ENCODE measurements at regions not wholly inside any gene's neighbourhood (a gene's known extent, or its start where the extent isn't known, plus 50 kb on each side); places are given as distances from the start of the nearest gene placed in this dataset.

GRCh38 chr3:117746066-117746465 lies 1036.5 kb downstream of the TUSC7 start:
- Histone ChIP-seq H3K27ac (ENCODE audit: low read depth, low read length) (no peak overlapping the region), H3K4me2 (ENCODE audit: low read length) (no peak overlapping the region)
- no CpG with 5 or more reads among the region's 3 CpGs for WGBS (ENCODE audit: extremely low coverage, insufficient coverage, insufficient read length)

GRCh38 chr3:117748131-117748530 lies 1038.6 kb downstream of the TUSC7 start:
- Histone ChIP-seq H3K4me3 (ENCODE audit: low read depth, low read length) (no peak overlapping the region), H3K27ac (ENCODE audit: low read depth, low read length) (no peak overlapping the region), H3K27me3 (ENCODE audit: insufficient read depth, low read length) (no peaks in the 10 kb centered on the region), H3K9me3 (ENCODE audit: insufficient read depth, low read depth, low read length) (peaks cover 3% of the 10 kb centered on the region), H3K14ac (ENCODE audit: low read length) (no peak overlapping the region), H4K12ac (ENCODE audit: low read depth, low read length) (no peak overlapping the region), H3K4me2 (ENCODE audit: low read length) (no peak overlapping the region), H2BK5ac (ENCODE audit: low read depth, low read length, poor library complexity) (no peak overlapping the region), H2BK120ac (ENCODE audit: insufficient read depth, low read length, poor library complexity) (no peak overlapping the region), H4K8ac (ENCODE audit: low read depth, low read length) (no peak overlapping the region), H3K23ac (ENCODE audit: low read length) (no peak overlapping the region), H3K79me2 (ENCODE audit: control insufficient read depth, insufficient read depth, low read length, poor library complexity) (no peaks in the 10 kb centered on the region), H3K4ac (ENCODE audit: low read depth, low read length) (no peak overlapping the region), H2BK12ac (ENCODE audit: low read length) (no peak overlapping the region), H3K36me3 (ENCODE audit: control insufficient read depth in 1 of 2, insufficient read depth in 2 of 2, low read length in 2 of 2) (no peaks in the 10 kb centered on the region), H3K18ac (ENCODE audit: low read length) (no peak overlapping the region), H3K79me1 (ENCODE audit: low read length) (no peaks in the 10 kb centered on the region), H3K4me1 (ENCODE audit: control insufficient read depth in 1 of 2, insufficient read depth in 2 of 2, low read length in 2 of 2) (no peaks in the 10 kb centered on the region), H4K91ac (ENCODE audit: low read depth, low read length) (no peak overlapping the region), H3K9ac (ENCODE audit: low read length) (no peak overlapping the region), H2AK5ac (ENCODE audit: low read length) (no peak overlapping the region), H2AFZ (ENCODE audit: insufficient read depth, low read length, poor library complexity) (no peak overlapping the region)
- DNase-seq: no peak
- no CpG with 5 or more reads among the region's 1 CpG for WGBS (ENCODE audit: extremely low coverage, insufficient coverage, insufficient read length)

More at GRCh38 chr3:117746066-117746465, 1036.5 kb downstream of the TUSC7 start:
- H3K23ac ChIP-seq (ENCODE audit: low read length): no peak overlapping the region
- no peak overlapping the region for H2AFZ ChIP-seq (ENCODE audit: insufficient read depth, low read length, poor library complexity)
- no peak overlapping the region for H4K8ac ChIP-seq (ENCODE audit: low read depth, low read length)
- no peaks in the 10 kb centered on the region for H3K36me3 ChIP-seq (ENCODE audit: control insufficient read depth in 1 of 2, insufficient read depth in 2 of 2, low read length in 2 of 2)
- H4K91ac ChIP-seq (ENCODE audit: low read depth, low read length): no peak overlapping the region
- no peaks in the 10 kb centered on the region for H3K27me3 ChIP-seq (ENCODE audit: insufficient read depth, low read length)
- no peak overlapping the region for H3K9ac ChIP-seq (ENCODE audit: low read length)
- H3K18ac ChIP-seq (ENCODE audit: low read length): no peak overlapping the region
- no peak overlapping the region for H2BK5ac ChIP-seq (ENCODE audit: low read depth, low read length, poor library complexity)
- H3K79me2 ChIP-seq (ENCODE audit: control insufficient read depth, insufficient read depth, low read length, poor library complexity): no peaks in the 10 kb centered on the region
- no peak overlapping the region for H3K4me3 ChIP-seq (ENCODE audit: low read depth, low read length)
- no peak for DNase-seq
- no peak overlapping the region for H2AK5ac ChIP-seq (ENCODE audit: low read length)
- no peaks in the 10 kb centered on the region for H3K4me1 ChIP-seq (ENCODE audit: control insufficient read depth in 1 of 2, insufficient read depth in 2 of 2, low read length in 2 of 2)
- no peak overlapping the region for H2BK120ac ChIP-seq (ENCODE audit: insufficient read depth, low read length, poor library complexity)
- no peak overlapping the region for H4K12ac ChIP-seq (ENCODE audit: low read depth, low read length)
- H3K4ac ChIP-seq (ENCODE audit: low read depth, low read length): no peak overlapping the region
- H2BK12ac ChIP-seq (ENCODE audit: low read length): no peak overlapping the region
- no peak overlapping the region for H3K14ac ChIP-seq (ENCODE audit: low read length)
- no peaks in the 10 kb centered on the region for H3K79me1 ChIP-seq (ENCODE audit: low read length)
- peaks cover 3% of the 10 kb centered on the region for H3K9me3 ChIP-seq (ENCODE audit: insufficient read depth, low read depth, low read length)

GRCh38 chr3:117750674-117751269 lies 1041.2 kb downstream of the TUSC7 start:
- H2AFZ ChIP-seq (ENCODE audit: insufficient read depth, low read length, poor library complexity): no peak overlapping the region
- no peak overlapping the region for H4K12ac ChIP-seq (ENCODE audit: low read depth, low read length)
- peaks cover 3% of the 10 kb centered on the region for H3K9me3 ChIP-seq (ENCODE audit: insufficient read depth, low read depth, low read length)
- H3K9ac ChIP-seq (ENCODE audit: low read length): no peak overlapping the region
- H2BK120ac ChIP-seq (ENCODE audit: insufficient read depth, low read length, poor library complexity): no peak overlapping the region
- no peak overlapping the region for H4K91ac ChIP-seq (ENCODE audit: low read depth, low read length)
- no peaks in the 10 kb centered on the region for H3K27me3 ChIP-seq (ENCODE audit: insufficient read depth, low read length)
- H4K8ac ChIP-seq (ENCODE audit: low read depth, low read length): no peak overlapping the region
- H3K4me3 ChIP-seq (ENCODE audit: low read depth, low read length): no peak overlapping the region
- no CpG with 5 or more reads among the region's 4 CpGs for WGBS (ENCODE audit: extremely low coverage, insufficient coverage, insufficient read length)
- no peak overlapping the region for H2BK12ac ChIP-seq (ENCODE audit: low read length)
- no peak overlapping the region for H2AK5ac ChIP-seq (ENCODE audit: low read length)
- no peak overlapping the region for H3K4me2 ChIP-seq (ENCODE audit: low read length)
- no peak overlapping the region for H3K23ac ChIP-seq (ENCODE audit: low read length)
- H3K4ac ChIP-seq (ENCODE audit: low read depth, low read length): no peak overlapping the region
- H3K79me1 ChIP-seq (ENCODE audit: low read length): no peaks in the 10 kb centered on the region
- H3K27ac ChIP-seq (ENCODE audit: low read depth, low read length): no peak overlapping the region
- no peak overlapping the region for H2BK5ac ChIP-seq (ENCODE audit: low read depth, low read length, poor library complexity)
- no peak for DNase-seq
- no peaks in the 10 kb centered on the region for H3K4me1 ChIP-seq (ENCODE audit: control insufficient read depth in 1 of 2, insufficient read depth in 2 of 2, low read length in 2 of 2)
- no peak overlapping the region for H3K14ac ChIP-seq (ENCODE audit: low read length)
- H3K18ac ChIP-seq (ENCODE audit: low read length): no peak overlapping the region
- no peaks in the 10 kb centered on the region for H3K36me3 ChIP-seq (ENCODE audit: control insufficient read depth in 1 of 2, insufficient read depth in 2 of 2, low read length in 2 of 2)
- H3K79me2 ChIP-seq (ENCODE audit: control insufficient read depth, insufficient read depth, low read length, poor library complexity): no peaks in the 10 kb centered on the region

- H3K4me1 ChIP-seq (ENCODE audit: control insufficient read depth in 1 of 2, insufficient read depth in 2 of 2, low read length in 2 of 2): no peaks in the 10 kb centered on the region
- H3K36me3 ChIP-seq (ENCODE audit: control insufficient read depth in 1 of 2, insufficient read depth in 2 of 2, low read length in 2 of 2): no peaks in the 10 kb centered on the region
- no peak overlapping the region for H3K9ac ChIP-seq (ENCODE audit: low read length)
- no peaks in the 10 kb centered on the region for H3K79me1 ChIP-seq (ENCODE audit: low read length)
- no peak overlapping the region for H3K14ac ChIP-seq (ENCODE audit: low read length)
- H3K4ac ChIP-seq (ENCODE audit: low read depth, low read length): no peak overlapping the region
- no peak overlapping the region for H3K4me2 ChIP-seq (ENCODE audit: low read length)
- H4K8ac ChIP-seq (ENCODE audit: low read depth, low read length): no peak overlapping the region
- H3K9me3 ChIP-seq (ENCODE audit: insufficient read depth, low read depth, low read length): no peaks in the 10 kb centered on the region
- H3K27me3 ChIP-seq (ENCODE audit: insufficient read depth, low read length): no peaks in the 10 kb centered on the region
- H2BK12ac ChIP-seq (ENCODE audit: low read length): no peak overlapping the region
- no peak overlapping the region for H2AK5ac ChIP-seq (ENCODE audit: low read length)
- H2BK5ac ChIP-seq (ENCODE audit: low read depth, low read length, poor library complexity): no peak overlapping the region
- no peak overlapping the region for H2BK120ac ChIP-seq (ENCODE audit: insufficient read depth, low read length, poor library complexity)
- no peak overlapping the region for H4K91ac ChIP-seq (ENCODE audit: low read depth, low read length)
- no CpG with 5 or more reads among the region's 4 CpGs for WGBS (ENCODE audit: extremely low coverage, insufficient coverage, insufficient read length)
- H2AFZ ChIP-seq (ENCODE audit: insufficient read depth, low read length, poor library complexity): no peak overlapping the region
- no peaks in the 10 kb centered on the region for H3K79me2 ChIP-seq (ENCODE audit: control insufficient read depth, insufficient read depth, low read length, poor library complexity)
- no peak overlapping the region for H3K23ac ChIP-seq (ENCODE audit: low read length)
- H3K4me3 ChIP-seq (ENCODE audit: low read depth, low read length): no peak overlapping the region
- H3K27ac ChIP-seq (ENCODE audit: low read depth, low read length): no peak overlapping the region
- H4K12ac ChIP-seq (ENCODE audit: low read depth, low read length): no peak overlapping the region
- H3K18ac ChIP-seq (ENCODE audit: low read length): no peak overlapping the region
- no peak for DNase-seq
Observed at GRCh38 chr3:117751651-117752050, 1042.1 kb downstream of the TUSC7 start.

Measured in trophoblast cell (in vitro differentiated cells and primary cell).